ENCODE measurements at regions not wholly inside any gene's neighbourhood (a gene's known extent, or its start where the extent isn't known, plus 50 kb on each side); places are given as distances from the start of the nearest gene placed in this dataset.
"Not testable (repeated sequence)": the region's sequence is repeated elsewhere in the genome, so short reads cannot be mapped to it uniquely, and the experiment has no call there.

DNA sequence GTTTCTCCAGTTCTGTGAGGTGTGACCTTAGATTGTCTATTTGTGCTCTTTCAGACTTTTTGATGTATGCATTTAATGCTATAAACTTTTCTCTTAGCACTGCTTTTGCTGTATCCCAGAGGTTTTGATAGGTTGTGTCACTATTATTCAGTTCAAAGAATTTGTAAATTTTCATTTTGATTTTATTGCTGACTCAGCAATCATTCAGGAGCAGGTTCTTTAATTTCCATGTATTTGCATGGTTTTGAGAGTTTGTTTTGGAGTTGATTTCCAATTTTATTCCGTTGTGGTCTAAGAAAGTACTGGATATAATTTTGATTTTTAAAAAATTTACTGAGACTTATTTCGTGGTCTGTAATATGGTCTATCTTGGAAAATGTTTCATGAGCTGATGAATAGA lies 182.7 kb downstream of the SQOR start:
- CTCF ChIA-PET; H3K9me3 ChIP-seq (ENCODE audit: control insufficient read depth, insufficient read depth, low read length); H2BK5ac ChIP-seq (ENCODE audit: low read depth, low read length, poor library complexity, severe bottlenecking); H4K5ac ChIP-seq (ENCODE audit: low read depth, low read length); H2AK9ac ChIP-seq (replicated peaks; ENCODE audit: low read depth, low read length, poor library complexity); H2BK120ac ChIP-seq (ENCODE audit: low read depth, low read length); BruUV-seq (replicated peaks); H3K18ac ChIP-seq (ENCODE audit: low read depth, low read length); H3K36me3 ChIP-seq (ENCODE audit: control insufficient read depth, insufficient read depth, low read length); dilution Hi-C loops (cut with HindIII; ENCODE audit: low sequenced_read_pairs, unreplicated experiment); H2AK5ac ChIP-seq (ENCODE audit: low read depth, low read length); DNase-seq; H3K4me2 ChIP-seq (ENCODE audit: low read depth, low read length); H2BK15ac ChIP-seq (ENCODE audit: low read depth, low read length); H3K14ac ChIP-seq (replicated peaks; ENCODE audit: low read depth, low read length); in situ Hi-C loops (cut with MboI; ENCODE audit: low sequenced_read_pairs); H3K9me1 ChIP-seq (ENCODE audit: insufficient read depth, low read length); H3K4me3 ChIP-seq (ENCODE audit: insufficient read depth, low read depth, low read length); H3K23ac ChIP-seq (ENCODE audit: low read depth, low read length); ATAC-seq (ENCODE audit: low read depth); H3K9ac ChIP-seq (ENCODE audit: low read depth, low read length); H4K91ac ChIP-seq (ENCODE audit: insufficient read depth, low read depth, low read length); H2BK20ac ChIP-seq (ENCODE audit: low read depth, low read length); H3K4ac ChIP-seq (ENCODE audit: low read depth, low read length); H3K79me1 ChIP-seq (ENCODE audit: low read depth in 1 of 2, low read length in 2 of 2); intact Hi-C loops (cut with micrococcal nuclease); POLR2A ChIA-PET (ENCODE audit: unreplicated experiment); H3K4me1 ChIP-seq (ENCODE audit: control insufficient read depth, insufficient read depth, low read length); H3K27me3 ChIP-seq (ENCODE audit: control insufficient read depth, insufficient read depth, low read length); H3K27ac ChIP-seq (ENCODE audit: insufficient read depth, low read length); H4K20me1 ChIP-seq (ENCODE audit: insufficient read depth, low read length); H2AFZ ChIP-seq (replicated peaks; ENCODE audit: low read length, poor library complexity); H4K8ac ChIP-seq (ENCODE audit: low read depth in 2 of 2, low read length in 2 of 2); H3K56ac ChIP-seq (ENCODE audit: extremely low read depth, insufficient read depth, low read length): not testable (repeated sequence)
- WGBS, 2 experiments (ENCODE audit: extremely low coverage in 2 of 2, insufficient read length in 1 of 2), result 20% methylated on average over 1 of the region's 2 CpGs; no CpG with 5 or more reads in 1 of the 2 experiments
- peak; percentile 98 for TF ChIP-seq MAFK (IDR thresholded peaks at IDR 0.05; ENCODE audit: low read depth, low read length)

Data from IMR-90 (cell line).